Calu3 (cell line): ENCODE measurements at regions not wholly inside any gene's neighbourhood (a gene's known extent, or its start where the extent isn't known, plus 50 kb on each side); places are given as distances from the start of the nearest gene placed in this dataset.

Source experiments
- BruUV-seq: library from RNA; stranded (reverse); fragments of 400-500 nt; replicated peaks from 2 replicates; lab custom pipeline; 2021; lab: Mats Ljungman, UMichigan
- CTCF ChIA-PET: fragments of 300-600 bp; sonication (Branson Sonifier 250); formaldehyde crosslinking; loops from one replicate; lab custom pipeline; 2022; ENCODE audit warnings: antibody characterized with exemption; lab: Charles Lee
- DNase-seq: peaks from one replicate; pipeline ENCODE4 v3.0.0; 2022
- H3K27ac Mint-ChIP-seq: one replicate; pipeline ENCODE4 v1.8.0; 2022; ENCODE audit warnings: mixed read lengths; ENCODE audit not compliant: unreplicated experiment
- H3K27me3 Mint-ChIP-seq: one replicate; pipeline ENCODE4 v1.8.0; 2022; ENCODE audit warnings: mixed read lengths; ENCODE audit not compliant: unreplicated experiment
- H3K36me3 Mint-ChIP-seq: one replicate; pipeline ENCODE4 v1.8.0; 2022; ENCODE audit warnings: mild to moderate bottlenecking, moderate library complexity, mixed read lengths; ENCODE audit not compliant: insufficient read depth, unreplicated experiment
- H3K4me1 Mint-ChIP-seq: one replicate; pipeline ENCODE4 v1.8.0; 2022; ENCODE audit warnings: mild to moderate bottlenecking, low read depth, mixed read lengths; ENCODE audit not compliant: unreplicated experiment
- H3K4me3 Mint-ChIP-seq: one replicate; pipeline ENCODE4 v1.8.0; 2022; ENCODE audit warnings: mild to moderate bottlenecking, low read depth, moderate library complexity, mixed read lengths; ENCODE audit not compliant: unreplicated experiment
- H3K9me3 Mint-ChIP-seq: one replicate; pipeline ENCODE4 v1.8.0; 2022; ENCODE audit warnings: low read depth, mixed read lengths; ENCODE audit not compliant: unreplicated experiment
- CTCF ChIP-seq: fragments of 200-600 bp; IDR thresholded peaks from one replicate; pipeline ENCODE4 v1.8.0; 2022; ENCODE audit warnings: antibody characterized with exemption; ENCODE audit not compliant: unreplicated experiment
- intact Hi-C: fragments of 100-400 bp; cut with micrococcal nuclease; formaldehyde crosslinking; loops from one replicate; pipeline ENCODE4 v1.10.0; 2022; ENCODE audit not compliant: unreplicated experiment

- no peak for DNase-seq
- H3K4me3 Mint-ChIP-seq = no peak overlapping the region
- H3K36me3 Mint-ChIP-seq = no peaks in the 10 kb centered on the region
- H3K4me1 Mint-ChIP-seq = peaks cover 14% of the 10 kb centered on the region
- intact Hi-C loops = no loop called here
- TF ChIP-seq CTCF = no peak
- no TSS peak for BruUV-seq
- H3K27ac Mint-ChIP-seq = no peak overlapping the region
- peaks cover 12% of the 10 kb centered on the region for H3K27me3 Mint-ChIP-seq
- H3K9me3 Mint-ChIP-seq = no peaks in the 10 kb centered on the region
- CTCF ChIA-PET = no interaction called here
Observed at GRCh38 chr2:220079595-220079994, 452.2 kb downstream of the SLC4A3 start.

- H3K27ac Mint-ChIP-seq = no peak overlapping the region
- CTCF ChIA-PET = no interaction called here
- peaks cover 14% of the 10 kb centered on the region for H3K4me1 Mint-ChIP-seq
- no peak overlapping the region for H3K4me3 Mint-ChIP-seq
- no peaks in the 10 kb centered on the region for H3K9me3 Mint-ChIP-seq
- intact Hi-C loops = no loop called here
- no peaks in the 10 kb centered on the region for H3K36me3 Mint-ChIP-seq
- H3K27me3 Mint-ChIP-seq = peaks cover 12% of the 10 kb centered on the region
- no peak for DNase-seq
- no peak for TF ChIP-seq CTCF
- no TSS peak for BruUV-seq
Observed at GRCh38 chr2:220081171-220081570, 453.7 kb downstream of the SLC4A3 start.

DNA sequence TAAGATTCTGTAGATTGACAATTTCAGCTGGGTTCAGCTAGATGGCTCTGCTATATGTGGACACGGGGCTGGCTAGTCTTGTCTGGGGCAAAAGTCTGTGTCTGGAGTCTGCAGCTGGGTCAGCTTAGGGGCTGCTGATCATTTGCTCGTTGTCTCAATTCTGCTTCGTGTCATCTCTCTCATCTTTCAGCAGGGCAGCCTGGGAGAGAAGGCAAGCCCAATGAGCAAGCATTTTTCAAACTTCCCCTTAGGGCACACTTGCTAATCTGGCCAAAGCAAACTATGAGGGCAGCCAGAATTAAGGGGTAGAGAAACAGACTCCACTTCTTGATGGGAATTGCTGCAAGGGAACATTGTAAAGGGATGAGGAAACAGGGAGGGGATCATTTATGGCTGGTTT lies 462.6 kb downstream of the SLC4A3 start:
- no peak for DNase-seq
- H3K27me3 Mint-ChIP-seq = peaks cover 6% of the 10 kb centered on the region
- H3K36me3 Mint-ChIP-seq = no peaks in the 10 kb centered on the region
- intact Hi-C loops = no loop called here
- no peak for TF ChIP-seq CTCF
- no peaks in the 10 kb centered on the region for H3K9me3 Mint-ChIP-seq
- H3K4me3 Mint-ChIP-seq = no peak overlapping the region
- H3K4me1 Mint-ChIP-seq = no peaks in the 10 kb centered on the region
- no peak overlapping the region for H3K27ac Mint-ChIP-seq
- BruUV-seq = no TSS peak
- CTCF ChIA-PET = interaction anchor here (0.6 kb wide), 1 partner anchor 144 kb away, joined by 3 read pairs; no protein-coding TSS in a partner anchor

DNA sequence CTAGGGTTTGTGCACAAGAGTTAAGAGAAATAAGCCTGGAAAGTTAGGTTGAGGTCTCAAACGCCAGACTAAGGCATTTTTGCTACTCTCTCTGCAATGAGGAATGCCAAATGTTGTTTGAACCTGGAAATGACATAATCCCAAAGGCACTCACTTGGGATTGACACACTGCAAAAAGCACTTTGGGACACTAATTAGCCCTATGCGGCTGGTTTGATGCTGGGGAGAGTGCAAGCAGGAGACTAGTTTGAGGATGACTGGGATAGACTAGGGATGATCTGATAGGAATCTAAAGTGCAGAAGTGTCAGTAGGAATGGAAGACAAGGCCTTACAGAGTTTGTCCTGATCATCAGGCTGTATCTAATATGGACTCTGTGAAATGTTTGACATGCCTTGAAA lies 469.0 kb downstream of the SLC4A3 start:
- CTCF ChIA-PET = no interaction called here
- TF ChIP-seq CTCF = no peak
- H3K4me1 Mint-ChIP-seq = no peaks in the 10 kb centered on the region
- no peak overlapping the region for H3K27ac Mint-ChIP-seq
- H3K9me3 Mint-ChIP-seq = peaks cover 2% of the 10 kb centered on the region
- no TSS peak for BruUV-seq
- no peak overlapping the region for H3K4me3 Mint-ChIP-seq
- DNase-seq = no peak
- intact Hi-C loops = no loop called here
- peaks cover 20% of the 10 kb centered on the region for H3K27me3 Mint-ChIP-seq
- no peaks in the 10 kb centered on the region for H3K36me3 Mint-ChIP-seq
